ENCODE measurements at regions not wholly inside any gene's neighbourhood (a gene's known extent, or its start where the extent isn't known, plus 50 kb on each side); places are given as distances from the start of the nearest gene placed in this dataset.
A peak's percentile ranks its signal among the peaks of the same experiment; 100 is the strongest.
"Not testable (repeated sequence)": the region's sequence is repeated elsewhere in the genome, so short reads cannot be mapped to it uniquely, and the experiment has no call there.

DNA sequence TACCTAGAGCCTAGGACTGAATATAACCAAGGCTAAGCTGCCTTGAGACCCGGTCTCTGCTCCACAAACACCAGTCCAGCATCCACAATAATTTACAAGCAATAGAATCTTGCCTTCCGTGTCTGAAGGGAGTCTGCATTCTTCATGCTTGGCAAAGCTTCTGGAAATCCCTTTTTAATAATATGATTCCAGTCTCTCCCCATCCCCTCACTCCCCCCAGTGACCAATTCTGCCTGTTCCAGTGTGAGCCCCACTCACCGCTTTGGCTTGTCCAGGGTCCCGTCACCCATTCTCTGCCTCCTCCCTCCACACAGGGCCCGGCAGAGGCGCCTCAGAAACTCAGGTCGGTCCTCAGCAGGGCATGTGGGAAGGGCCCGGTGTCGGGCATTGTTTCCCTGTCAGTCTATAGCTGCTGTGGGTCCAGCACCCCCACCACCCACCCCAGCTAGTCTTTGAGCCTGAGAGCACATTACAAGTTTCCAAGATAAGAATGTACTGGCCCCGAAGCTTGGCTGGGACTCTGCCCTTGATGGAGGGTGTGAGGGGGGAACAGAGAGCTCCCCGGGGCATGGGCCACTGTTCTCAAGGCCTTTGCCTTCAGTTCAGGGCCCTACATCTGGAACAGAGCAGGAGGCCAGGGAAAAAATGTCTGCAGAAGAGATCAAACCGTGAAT, 129.7 kb upstream of the MYCN start:
- DNase-seq = no peak

DNA sequence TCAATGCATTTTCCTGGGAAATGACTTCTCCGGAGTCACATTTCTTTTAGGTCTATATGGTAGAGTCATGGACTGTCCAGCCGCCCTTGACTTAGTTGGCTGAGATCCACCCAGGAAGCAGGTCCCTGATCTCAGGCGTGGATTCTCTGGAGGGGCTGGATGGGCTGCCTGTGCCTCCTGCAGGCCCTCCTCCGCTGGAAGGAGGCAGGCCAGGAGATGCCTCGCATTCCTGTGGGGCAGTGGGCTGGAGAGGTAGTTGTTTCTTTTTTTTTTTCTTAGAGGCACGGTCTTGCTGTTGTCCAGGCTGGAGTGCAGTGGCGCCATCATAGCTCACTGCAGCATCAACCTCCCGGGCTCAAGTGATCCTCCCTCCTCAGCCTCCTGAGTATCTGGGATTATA, 129.0 kb upstream of the MYCN start:
- no peak for DNase-seq

DNA sequence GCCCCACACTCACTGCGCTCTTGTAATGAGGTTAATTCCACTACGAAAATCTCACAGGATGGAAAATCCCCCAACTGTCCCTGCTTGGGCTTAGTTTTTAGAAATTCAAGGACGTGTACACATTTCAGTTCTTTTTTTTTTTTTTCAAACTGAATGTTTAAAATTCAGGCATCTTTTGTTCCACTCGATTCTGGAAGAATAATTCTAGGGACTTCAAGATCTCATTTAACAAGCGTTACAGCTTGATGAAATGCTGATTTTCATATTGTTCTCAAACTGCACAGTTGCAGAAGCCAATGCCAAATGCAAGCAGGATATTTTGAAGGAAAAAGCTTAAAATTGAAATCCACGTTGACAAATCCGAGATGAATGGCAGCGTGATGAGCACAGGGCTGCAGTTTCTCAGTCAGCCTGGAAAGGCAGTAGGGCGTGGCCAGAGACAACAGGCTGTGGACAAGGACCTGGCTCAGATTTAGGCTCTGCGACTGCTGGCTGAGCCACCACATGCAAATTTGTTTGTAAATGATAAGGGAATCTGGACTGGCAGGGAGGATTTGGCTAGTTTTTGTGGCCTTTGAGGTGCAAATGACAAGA, 128.1 kb upstream of the MYCN start:
- no peak for DNase-seq

DNA sequence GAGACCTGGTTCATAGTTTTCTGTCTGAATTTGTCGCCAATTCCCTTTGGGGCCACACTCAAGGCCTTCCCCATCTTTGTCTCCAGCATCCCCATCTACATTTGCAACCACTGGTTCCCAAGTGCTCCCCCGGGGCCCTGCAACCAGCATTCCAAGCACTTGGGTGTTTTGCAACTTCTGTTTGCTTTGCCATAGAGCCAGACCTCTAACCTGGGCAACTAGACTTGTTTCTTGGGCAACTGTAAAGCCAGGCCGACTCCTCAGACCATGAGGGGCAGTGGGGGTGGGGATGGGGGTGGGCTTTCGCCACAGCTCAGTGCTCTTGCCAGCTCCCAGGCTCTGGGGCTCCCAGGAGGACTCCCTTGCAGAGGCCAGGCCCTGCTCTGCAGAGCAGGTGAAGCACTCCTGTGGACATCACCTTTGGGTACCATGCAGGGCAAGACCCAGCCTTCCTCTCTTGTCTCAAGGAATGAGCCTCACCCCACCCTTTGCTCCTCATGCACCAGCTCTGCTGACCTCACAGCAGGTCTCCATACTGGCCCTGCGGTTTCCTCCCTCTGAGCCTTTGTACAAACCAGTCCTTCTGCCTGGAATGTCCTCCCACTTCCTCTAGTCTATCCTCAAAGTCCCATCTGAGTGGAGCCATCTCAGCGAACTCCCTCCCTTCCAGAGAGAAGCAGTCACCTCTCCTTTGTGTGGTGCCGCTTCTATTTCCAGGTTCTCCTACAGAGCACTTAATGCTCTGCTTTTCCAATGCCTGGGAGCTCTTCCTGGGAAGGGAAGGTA, 126.7 kb upstream of the MYCN start:
- no peak for DNase-seq

DNA sequence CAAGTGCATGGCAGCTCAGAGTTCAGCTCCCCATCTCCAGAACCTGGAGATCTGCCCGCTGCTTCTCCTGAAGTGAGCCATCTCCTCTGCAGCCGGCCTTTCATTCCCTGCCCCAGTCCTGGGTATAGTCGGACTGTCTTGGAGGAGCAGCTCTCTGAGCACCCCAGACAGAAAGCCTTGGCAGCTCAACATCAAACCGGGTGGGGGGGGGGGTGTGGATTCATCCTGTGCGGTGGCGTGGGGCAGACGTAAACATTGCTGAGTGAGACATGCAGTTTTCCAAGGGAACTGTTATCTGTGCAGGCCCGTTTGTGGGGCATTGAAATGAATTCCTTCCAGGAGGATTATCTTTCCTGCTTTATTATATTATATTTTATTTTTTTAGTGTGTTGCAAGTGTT, 125.9 kb upstream of the MYCN start:
- DNase-seq = no peak

DNA sequence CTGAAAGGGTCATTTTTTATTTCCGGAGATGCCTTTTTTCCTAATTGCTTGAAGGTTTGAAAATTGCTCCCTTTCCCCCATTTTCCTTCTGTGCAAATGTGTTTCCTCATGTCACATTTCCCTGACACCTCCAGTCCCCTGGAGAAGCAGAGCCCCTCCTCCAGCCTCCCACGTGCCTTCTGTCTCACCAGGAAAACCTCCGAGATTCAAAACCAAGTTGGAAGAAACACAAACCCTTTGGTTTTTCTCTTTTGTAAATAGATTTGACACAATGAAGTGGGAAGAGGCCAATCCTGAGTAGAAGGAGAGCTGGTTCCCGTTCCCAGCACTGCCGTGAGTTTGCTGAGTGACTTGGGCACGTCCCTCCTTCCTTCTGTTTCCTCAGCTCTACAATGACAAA, 125.4 kb upstream of the MYCN start:
- no peak for DNase-seq

DNA sequence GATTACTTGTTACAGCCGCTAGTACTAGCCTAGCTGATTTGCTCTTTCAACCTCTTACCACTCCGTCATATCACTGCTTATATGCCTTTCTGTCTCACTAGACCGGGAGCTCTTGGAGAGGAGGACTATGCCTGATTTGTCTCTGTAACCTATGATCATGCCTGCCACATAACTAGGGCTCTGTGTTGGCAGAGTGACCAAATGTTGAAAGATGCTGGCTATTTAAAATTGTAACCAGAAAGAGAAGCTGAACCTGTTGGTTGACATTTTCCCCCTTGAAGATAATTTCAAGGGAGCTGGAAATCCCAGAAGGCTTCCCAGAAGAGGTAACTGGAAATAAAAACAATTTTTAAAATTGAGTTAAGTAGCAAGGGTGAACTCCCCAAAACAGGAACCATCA, 124.1 kb upstream of the MYCN start:
- no peak for DNase-seq

DNA sequence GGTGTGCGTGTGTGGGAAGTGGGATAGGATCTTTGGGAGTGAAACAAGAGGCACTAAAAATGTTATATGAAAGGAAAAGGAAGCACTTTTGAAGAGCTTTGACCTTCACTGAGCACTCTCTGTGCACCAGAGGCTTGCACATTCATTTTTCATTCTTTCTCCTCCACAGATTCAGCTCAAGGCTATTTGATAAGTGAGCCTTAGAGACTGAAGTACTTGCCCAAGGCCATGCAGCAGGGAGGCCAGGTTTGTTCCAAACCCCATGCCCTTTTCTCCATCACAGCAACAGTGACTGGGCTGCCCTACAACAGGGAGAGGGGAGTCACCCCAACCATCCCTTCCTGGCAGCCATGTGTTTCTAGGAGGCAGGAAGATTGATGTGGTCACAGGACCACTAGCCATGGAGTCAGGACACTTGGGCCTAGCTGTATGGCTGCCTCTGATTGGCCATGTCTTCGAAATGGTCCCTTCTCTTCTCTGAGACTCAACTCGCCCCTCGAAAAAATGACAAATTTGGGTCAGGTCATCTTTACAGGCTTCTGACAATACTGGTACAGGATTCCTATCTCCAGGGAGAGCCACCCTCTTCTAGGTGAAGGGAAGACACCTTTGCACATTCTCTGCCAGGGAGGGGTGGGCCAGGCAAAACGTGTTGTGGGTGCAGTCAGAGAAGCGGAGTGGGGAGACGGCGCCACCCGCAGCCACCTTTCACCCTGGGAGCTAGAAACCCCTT, 123.5 kb upstream of the MYCN start:
- no peak for DNase-seq

DNA sequence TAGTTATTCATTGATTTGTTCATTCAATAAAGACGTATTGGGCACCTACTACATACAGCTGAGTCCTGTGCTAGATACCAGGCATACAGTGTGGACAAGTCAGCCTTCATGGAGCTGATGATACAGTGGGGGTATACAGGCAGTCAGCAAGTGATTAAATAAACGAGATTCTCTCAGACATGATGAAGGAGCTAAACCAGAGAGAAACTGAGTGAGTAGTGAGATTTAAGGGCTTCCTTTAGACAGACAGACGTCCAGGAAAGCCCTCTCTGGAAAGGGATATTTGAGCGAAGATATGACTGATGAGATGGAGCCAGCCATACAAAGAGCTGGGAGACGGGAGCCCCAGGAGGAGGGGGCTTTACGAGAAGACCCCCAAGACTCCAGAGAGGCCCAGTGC, 122.6 kb upstream of the MYCN start:
- DNase-seq = no peak

DNA sequence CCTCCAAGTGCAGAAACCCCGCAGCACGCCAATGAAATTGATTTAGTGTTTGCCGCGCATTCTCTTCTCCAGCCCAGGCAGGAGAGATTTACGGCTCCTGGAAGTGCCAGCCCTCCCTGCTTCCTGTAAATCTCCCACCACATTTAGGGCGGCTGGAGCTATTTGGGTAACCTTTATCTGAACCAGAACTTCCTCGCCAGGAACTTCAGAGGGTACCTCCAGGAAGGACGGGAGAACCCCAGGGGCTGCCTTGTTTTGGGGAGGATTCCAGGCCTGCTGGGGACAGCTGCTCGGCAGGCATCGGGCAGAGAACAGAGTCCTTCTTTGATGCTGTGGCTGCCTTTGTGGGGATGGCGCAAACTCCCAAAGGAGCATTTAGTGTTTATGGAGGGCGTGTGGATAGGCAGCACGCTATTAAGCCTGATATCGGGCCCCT, 122.0 kb upstream of the MYCN start:
- no peak for DNase-seq

DNA sequence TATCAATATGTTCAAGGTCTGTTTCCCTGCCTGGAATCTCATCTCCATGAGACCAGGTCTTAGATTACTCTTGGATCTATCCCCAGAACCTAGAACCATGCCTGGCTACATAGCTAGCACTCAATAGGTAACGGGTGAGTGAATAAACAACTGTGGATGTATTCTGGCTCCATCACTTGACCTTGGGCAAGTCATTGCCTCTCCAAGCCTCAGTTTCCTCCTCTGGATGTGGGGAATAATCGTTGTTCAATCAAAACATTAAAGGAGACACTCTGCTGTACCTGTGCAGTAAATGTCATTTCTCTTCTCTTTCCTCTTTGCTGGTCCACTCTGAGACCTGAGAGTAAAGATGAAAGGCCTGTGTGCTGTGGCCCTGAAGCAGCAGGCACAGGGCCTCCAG, 121.5 kb upstream of the MYCN start:
- no peak for DNase-seq

DNA sequence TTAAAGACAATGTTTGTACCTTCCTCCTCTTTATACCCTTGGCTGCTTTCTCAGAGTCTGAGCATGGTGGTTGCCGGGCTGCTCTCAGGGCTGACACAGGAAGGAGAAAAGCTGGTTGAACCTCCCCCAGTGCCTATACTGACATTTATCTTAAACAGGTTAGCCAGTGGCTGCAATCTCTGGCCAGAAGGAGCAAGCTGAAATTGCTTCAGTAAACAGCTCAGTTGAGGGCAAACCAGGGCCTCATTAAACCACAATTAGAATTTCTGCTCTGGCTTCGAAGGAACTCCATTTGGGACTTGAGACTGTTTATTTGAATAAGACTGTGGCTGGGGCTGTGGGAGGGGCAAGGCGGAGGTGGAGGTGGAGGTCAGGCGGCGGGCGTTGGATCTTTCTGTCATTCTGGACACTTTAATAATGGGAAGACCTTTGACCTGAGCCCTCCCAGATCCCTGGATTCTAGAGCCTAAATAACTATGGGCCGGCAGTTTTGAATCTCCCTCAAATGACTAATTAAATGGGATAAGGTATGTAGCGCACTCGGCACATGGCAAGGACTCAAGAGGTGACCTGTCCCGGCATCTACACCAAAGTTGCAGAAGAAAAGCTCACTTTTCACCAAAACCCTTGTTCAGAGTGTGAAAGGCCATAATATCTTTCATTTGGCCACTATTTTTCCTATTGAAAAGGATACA, 120.6 kb upstream of the MYCN start:
- no peak for DNase-seq

DNA sequence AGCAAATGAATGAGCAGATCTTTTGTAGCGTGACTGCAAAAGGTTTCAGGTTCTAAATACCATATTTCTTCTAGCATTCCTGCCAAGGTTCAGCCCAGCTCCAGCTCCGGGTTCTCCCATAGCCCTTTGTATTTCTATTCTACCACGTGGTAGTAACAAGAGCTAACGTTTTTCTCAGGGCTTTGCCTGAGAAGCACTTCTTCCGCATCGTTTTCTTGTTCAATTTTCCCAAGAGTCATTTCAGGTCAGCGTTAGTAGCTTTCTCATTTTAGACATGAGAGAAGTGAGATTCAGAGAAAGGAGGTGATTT, 120.1 kb upstream of the MYCN start:
- DNase-seq = no peak

DNA sequence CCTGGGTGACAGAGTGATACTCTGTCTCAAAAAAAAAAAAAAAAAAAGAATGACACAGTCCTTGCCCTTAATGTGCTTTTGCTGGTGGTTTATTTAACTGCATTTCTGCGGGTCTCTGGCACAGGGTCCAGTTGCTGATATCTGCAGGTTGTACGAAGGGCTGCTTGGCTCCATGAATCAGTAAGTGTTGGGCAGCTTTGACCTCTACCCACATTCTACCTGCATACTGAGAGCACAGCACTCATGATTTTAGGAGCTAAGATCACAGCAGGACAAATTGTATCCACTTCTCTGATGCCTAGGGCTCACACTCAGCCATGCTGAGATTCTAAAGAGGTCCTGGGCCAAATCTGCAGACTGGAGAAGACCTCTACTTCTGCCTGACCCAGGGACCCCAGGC, 119.4 kb upstream of the MYCN start:
- DNase-seq = no peak

DNA sequence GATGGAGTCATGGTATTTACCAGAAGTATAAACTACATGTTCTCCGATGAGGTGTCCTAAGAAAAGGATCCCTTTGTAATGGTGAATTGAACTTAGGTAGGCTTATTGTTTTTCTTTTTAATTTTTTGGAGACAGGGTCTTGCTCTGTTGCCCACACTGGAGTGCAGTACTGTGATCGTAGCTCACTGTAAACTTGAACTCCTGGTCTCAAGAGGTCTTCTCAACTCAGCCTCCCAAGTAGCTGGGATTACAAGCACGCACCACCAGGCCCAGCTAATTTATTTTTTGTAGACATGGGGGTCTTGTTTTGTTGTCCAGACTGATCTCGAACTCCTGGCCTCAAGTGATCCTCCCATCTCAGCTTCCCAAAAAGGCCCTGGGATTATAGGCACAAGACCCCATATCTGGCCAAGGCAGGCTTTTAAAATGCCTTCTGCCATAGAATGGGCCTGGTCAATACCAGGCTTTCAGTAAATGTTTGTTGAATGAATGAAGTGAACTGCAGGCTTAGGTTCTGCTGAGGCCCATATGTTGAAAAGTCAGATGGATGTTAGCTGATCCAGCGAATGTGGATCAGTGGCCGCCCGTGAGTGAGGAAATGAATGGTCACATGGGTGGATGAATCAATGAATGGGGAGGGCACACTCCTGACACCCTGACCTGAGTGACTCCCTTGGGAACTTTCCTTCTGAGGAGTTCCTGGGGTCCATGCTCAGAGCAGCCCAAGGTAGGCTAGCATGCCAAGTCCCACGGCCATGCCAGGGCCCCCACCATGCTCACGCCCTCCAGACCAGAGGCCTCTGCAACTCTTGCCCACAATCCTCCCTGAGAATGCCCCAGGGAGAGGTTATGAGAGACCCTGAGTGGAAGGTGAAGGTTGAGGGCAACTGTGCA, 118.0 kb upstream of the MYCN start:
- no peak for DNase-seq

DNA sequence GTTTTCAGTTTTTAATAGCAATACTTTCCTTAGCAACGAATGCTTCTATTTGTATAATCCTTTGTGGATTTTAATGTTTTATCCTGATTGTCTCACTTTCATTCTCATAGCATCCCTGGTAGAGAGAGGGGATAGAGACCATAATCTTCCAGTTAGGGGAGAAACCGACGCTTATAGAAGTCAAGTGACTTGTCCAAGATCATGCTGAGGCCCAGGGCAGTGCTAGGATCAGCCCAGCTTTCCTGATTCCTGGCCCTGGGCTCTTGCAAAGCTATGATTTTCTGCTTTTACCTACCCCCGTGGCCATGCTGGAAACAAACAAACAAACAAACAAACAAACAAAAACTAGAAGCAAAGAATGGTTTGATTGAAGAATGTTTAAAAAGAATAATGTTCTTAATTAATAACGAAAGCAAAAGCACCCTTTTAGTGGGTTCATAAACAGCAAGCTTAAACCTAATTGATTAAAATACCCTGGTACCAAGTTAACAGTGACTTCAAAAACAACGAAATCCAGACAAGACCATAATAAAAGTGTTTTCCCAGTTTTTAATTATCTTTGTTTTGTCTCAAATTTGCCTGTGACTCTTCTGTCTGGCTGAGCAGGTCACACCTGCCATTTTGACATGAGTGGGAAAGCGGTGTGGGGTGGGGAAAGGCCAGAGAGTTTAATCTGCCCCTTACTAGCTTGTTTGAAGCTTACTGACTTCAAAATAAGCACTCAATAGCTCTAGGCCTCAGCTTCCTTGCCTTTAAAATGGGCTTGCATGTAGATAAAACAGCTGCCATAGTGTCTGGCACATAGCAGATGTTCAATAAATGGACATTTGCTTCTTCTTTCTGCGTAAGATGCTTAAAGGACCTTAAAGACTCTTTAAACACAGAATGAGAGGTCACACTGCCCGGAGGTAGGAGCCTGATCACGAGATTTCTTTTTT, 116.6 kb upstream of the MYCN start:
- no peak for DNase-seq

DNA sequence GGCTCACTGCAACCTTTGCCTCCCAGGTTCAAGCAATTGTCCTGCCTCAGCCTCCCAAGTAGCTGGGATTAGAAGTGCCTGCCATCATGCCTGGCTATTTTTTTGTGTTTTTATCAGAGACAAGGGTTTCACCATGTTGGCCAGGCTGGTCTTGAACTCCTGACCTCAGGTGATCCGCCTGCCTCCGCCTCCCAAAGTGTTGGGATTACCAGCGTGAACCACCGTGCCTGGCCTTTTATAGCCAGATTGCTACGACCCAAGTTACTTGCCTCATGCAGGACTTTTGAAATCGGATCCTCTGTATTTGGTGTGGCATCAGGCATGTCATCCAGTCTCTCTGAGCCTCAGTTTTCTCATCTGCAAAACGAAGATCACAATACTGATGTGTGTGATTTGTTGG, 115.9 kb upstream of the MYCN start:
- not testable (repeated sequence) for DNase-seq

DNA sequence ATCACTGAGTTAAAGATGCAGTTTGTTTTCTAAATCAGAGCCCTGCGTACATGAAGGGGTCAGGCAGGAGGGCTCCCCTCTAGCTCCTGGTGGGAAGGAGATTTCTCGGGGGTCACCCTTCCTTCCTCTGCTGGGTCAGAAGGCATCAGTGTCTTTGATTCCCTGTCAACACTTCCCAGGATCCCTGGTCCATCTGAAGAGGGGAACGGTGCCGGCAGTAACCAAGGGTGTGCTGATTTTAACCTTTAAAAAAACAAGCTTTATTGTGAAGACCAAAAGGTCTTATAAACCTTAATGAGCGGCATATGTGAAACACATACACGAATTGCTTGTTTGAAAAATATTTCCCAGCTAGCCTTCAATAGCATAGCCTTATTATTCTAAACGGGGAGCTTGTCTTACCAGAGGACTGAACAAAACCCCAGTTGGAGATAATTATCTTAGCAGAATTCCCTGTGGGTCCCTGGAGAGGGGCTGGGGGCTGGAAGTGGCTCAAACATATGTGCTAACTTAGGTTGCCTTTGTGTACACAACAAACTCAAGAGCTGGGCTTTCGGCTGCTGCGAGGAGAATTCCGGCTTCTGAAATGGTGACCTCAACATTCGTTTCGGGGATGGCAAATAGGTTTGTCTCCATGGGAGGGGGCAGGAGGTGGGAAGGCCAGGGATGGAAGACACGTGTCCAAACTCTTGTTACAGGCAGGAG, 114.9 kb upstream of the MYCN start:
- DNase-seq = no peak

DNA sequence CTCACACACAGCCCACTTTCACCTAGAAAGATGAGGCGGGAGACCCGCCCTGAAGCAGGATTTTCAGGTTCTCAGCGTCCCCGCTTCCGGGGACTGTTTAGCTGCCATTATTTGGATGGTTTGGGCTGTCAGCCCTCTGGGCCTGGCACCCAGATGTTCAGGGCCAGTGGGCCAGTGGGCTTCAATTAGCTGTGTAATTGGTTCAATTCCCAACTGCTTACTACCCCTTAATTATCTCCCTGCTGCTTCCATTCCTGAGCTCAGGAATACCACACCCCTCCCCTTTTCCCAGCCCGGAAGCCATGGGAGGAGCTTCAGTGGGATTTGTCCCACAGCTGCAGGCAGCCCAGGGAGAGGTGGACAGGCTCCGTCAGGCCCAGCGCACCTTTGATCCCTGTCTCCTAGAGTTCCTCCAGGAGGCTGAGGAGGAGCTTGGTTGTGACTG, 114.1 kb upstream of the MYCN start:
- DNase-seq = peak; percentile 41

DNA sequence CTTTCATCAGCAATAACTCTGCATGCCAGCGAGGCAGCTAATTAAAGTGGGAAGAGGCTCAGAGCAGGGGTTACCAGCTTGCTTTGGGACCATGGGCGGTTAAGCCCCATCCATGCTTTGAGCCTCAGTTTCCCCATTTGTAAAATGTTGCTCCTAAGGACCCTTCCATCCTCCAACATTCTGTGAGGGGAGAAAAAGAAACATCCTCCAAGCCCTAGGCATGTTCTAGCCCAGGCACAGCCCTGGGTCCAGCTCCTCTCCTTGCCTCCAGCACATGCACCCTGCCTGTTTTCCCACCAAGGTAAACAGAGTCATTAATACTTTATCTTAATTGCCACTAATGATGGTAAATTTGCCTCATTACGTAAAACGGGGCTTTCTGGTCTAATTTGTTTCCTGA, 113.3 kb upstream of the MYCN start:
- DNase-seq = no peak
